ENCODE measurements at regions not wholly inside any gene's neighbourhood (a gene's known extent, or its start where the extent isn't known, plus 50 kb on each side); places are given as distances from the start of the nearest gene placed in this dataset.
A peak's percentile ranks its signal among the peaks of the same experiment; 100 is the strongest.
"Not testable (repeated sequence)": the region's sequence is repeated elsewhere in the genome, so short reads cannot be mapped to it uniquely, and the experiment has no call there.

GRCh38 chr10:44733501-44734488, 177.3 kb upstream of the TMEM72 start:
- ChIA-PET POLR2A (no interaction called here), CTCF (no interaction called here)
- no peaks in the 10 kb centered on the region for H3K9me3 ChIP-seq (ENCODE audit: low read length)
- H3K27me3 ChIP-seq (ENCODE audit: insufficient read depth, low read length, poor library complexity, severe bottlenecking): no peaks in the 10 kb centered on the region
- Mint-ChIP-seq H3K4me3 (no peak overlapping the region), H3K9me3 (peaks cover 6 to 24% (median 7%) of the 10 kb centered on the region in 5 donors), H3K27me3 (peaks cover 1 to 13% of the 10 kb centered on the region in 2 donors), H3K4me1 (no peaks in the 10 kb centered on the region), H3K36me3 (no peaks in the 10 kb centered on the region), H3K27ac (no peak overlapping the region)
- H3K4me1 ChIP-seq (ENCODE audit: insufficient read depth, low read length): no peaks in the 10 kb centered on the region
- H3K4me3 ChIP-seq (ENCODE audit: low read length): no peak overlapping the region
- H3K27ac ChIP-seq (ENCODE audit: low read depth, low read length): no peak overlapping the region
- H3K36me3 ChIP-seq (ENCODE audit: insufficient read depth, low read length): no peaks in the 10 kb centered on the region
- no peak for DNase-seq

- Histone ChIP-seq H3K36me3 (ENCODE audit: insufficient read depth, low read length) (no peaks in the 10 kb centered on the region), H3K9me3 (ENCODE audit: low read length) (no peaks in the 10 kb centered on the region), H3K27me3 (ENCODE audit: insufficient read depth, low read length, poor library complexity, severe bottlenecking) (no peaks in the 10 kb centered on the region), H3K4me1 (ENCODE audit: insufficient read depth, low read length) (no peaks in the 10 kb centered on the region), H3K27ac (ENCODE audit: low read depth, low read length) (no peak overlapping the region), H3K4me3 (ENCODE audit: low read length) (no peak overlapping the region)
- Mint-ChIP-seq H3K27me3 (peaks cover 0 to 5% of the 10 kb centered on the region in 2 donors), H3K9me3 (peaks cover 0 to 5% (median 0%) of the 10 kb centered on the region in 5 donors), H3K4me1 (no peaks in the 10 kb centered on the region), H3K36me3 (no peaks in the 10 kb centered on the region), H3K27ac (no peak overlapping the region), H3K4me3 (no peak overlapping the region)
- ChIA-PET CTCF (no interaction called here), POLR2A (no interaction called here)
- no peak for DNase-seq
These were observed 168.9 kb upstream of the TMEM72 start for GRCh38 chr10:44742248-44742647.

- Mint-ChIP-seq H3K4me1 (no peaks in the 10 kb centered on the region), H3K4me3 (no peak overlapping the region), H3K27me3 (no peaks in the 10 kb centered on the region), H3K36me3 (no peaks in the 10 kb centered on the region), H3K9me3 (peaks cover 0 to under 1% (median 0%) of the 10 kb centered on the region in 5 donors), H3K27ac (no peak overlapping the region)
- no peak for DNase-seq
- H3K9me3 ChIP-seq (ENCODE audit: low read length): no peaks in the 10 kb centered on the region
- H3K27me3 ChIP-seq (ENCODE audit: insufficient read depth, low read length, poor library complexity, severe bottlenecking): no peaks in the 10 kb centered on the region
- no peak overlapping the region for H3K27ac ChIP-seq (ENCODE audit: low read depth, low read length)
- no peaks in the 10 kb centered on the region for H3K4me1 ChIP-seq (ENCODE audit: insufficient read depth, low read length)
- ChIA-PET POLR2A (no interaction called here), CTCF (no interaction called here)
- H3K36me3 ChIP-seq (ENCODE audit: insufficient read depth, low read length): no peaks in the 10 kb centered on the region
- H3K4me3 ChIP-seq (ENCODE audit: low read length): no peak overlapping the region
These were observed 167.6 kb upstream of the TMEM72 start for GRCh38 chr10:44743535-44743934.

- peaks cover 0 to 5% of the 10 kb centered on the region in 2 donors for H3K27me3 Mint-ChIP-seq
- no peak overlapping the region for H3K27ac Mint-ChIP-seq
- no peak overlapping the region for H3K4me3 ChIP-seq (ENCODE audit: low read length)
- H3K27ac ChIP-seq (ENCODE audit: low read depth, low read length): no peak overlapping the region
- H3K27me3 ChIP-seq (ENCODE audit: insufficient read depth, low read length, poor library complexity, severe bottlenecking): no peaks in the 10 kb centered on the region
- H3K4me1 Mint-ChIP-seq: no peaks in the 10 kb centered on the region
- ChIA-PET POLR2A (no interaction called here), CTCF (no interaction called here)
- no peaks in the 10 kb centered on the region for H3K9me3 ChIP-seq (ENCODE audit: low read length)
- no peak for DNase-seq
- no peaks in the 10 kb centered on the region for H3K36me3 ChIP-seq (ENCODE audit: insufficient read depth, low read length)
- no peaks in the 10 kb centered on the region for H3K36me3 Mint-ChIP-seq
- no peaks in the 10 kb centered on the region for H3K4me1 ChIP-seq (ENCODE audit: insufficient read depth, low read length)
- H3K4me3 Mint-ChIP-seq: no peak overlapping the region
- H3K9me3 Mint-ChIP-seq: no peaks in the 10 kb centered on the region
These were observed 165.2 kb upstream of the TMEM72 start for GRCh38 chr10:44745920-44746319.

GRCh38 chr10:44747593-44748172, 163.5 kb upstream of the TMEM72 start:
- no peak overlapping the region for H3K27ac ChIP-seq (ENCODE audit: low read depth, low read length)
- Mint-ChIP-seq H3K27ac (no peak overlapping the region), H3K27me3 (peaks cover 0 to 5% of the 10 kb centered on the region in 2 donors), H3K36me3 (no peaks in the 10 kb centered on the region), H3K4me1 (no peaks in the 10 kb centered on the region), H3K4me3 (no peak overlapping the region), H3K9me3 (no peaks in the 10 kb centered on the region)
- no peaks in the 10 kb centered on the region for H3K4me1 ChIP-seq (ENCODE audit: insufficient read depth, low read length)
- no peaks in the 10 kb centered on the region for H3K27me3 ChIP-seq (ENCODE audit: insufficient read depth, low read length, poor library complexity, severe bottlenecking)
- CTCF ChIA-PET: no interaction called here
- no peak overlapping the region for H3K4me3 ChIP-seq (ENCODE audit: low read length)
- POLR2A ChIA-PET: no interaction called here
- DNase-seq: no peak
- no peaks in the 10 kb centered on the region for H3K9me3 ChIP-seq (ENCODE audit: low read length)
- H3K36me3 ChIP-seq (ENCODE audit: insufficient read depth, low read length): no peaks in the 10 kb centered on the region

- no peak overlapping the region for H3K4me3 ChIP-seq (ENCODE audit: low read length)
- ChIA-PET POLR2A (no interaction called here), CTCF (no interaction called here)
- Mint-ChIP-seq H3K9me3 (peaks cover 0 to 4% (median 0%) of the 10 kb centered on the region in 5 donors), H3K36me3 (no peaks in the 10 kb centered on the region), H3K27me3 (peaks cover 0 to 5% of the 10 kb centered on the region in 2 donors), H3K4me1 (no peaks in the 10 kb centered on the region), H3K27ac (peak overlapping the region in 1 of 8 donors; percentile 47), H3K4me3 (no peak overlapping the region)
- no peak overlapping the region for H3K27ac ChIP-seq (ENCODE audit: low read depth, low read length)
- DNase-seq: no peak
- H3K27me3 ChIP-seq (ENCODE audit: insufficient read depth, low read length, poor library complexity, severe bottlenecking): no peaks in the 10 kb centered on the region
- no peaks in the 10 kb centered on the region for H3K9me3 ChIP-seq (ENCODE audit: low read length)
- H3K4me1 ChIP-seq (ENCODE audit: insufficient read depth, low read length): no peaks in the 10 kb centered on the region
- H3K36me3 ChIP-seq (ENCODE audit: insufficient read depth, low read length): no peaks in the 10 kb centered on the region
These were observed 162.0 kb upstream of the TMEM72 start for GRCh38 chr10:44749151-44749550.

GRCh38 chr10:44752451-44753441, 158.4 kb upstream of the TMEM72 start:
- no peak for DNase-seq
- Mint-ChIP-seq H3K36me3 (no peaks in the 10 kb centered on the region), H3K4me3 (no peak overlapping the region), H3K27ac (no peak overlapping the region), H3K9me3 (peaks cover 0 to 4% (median 0%) of the 10 kb centered on the region in 5 donors), H3K4me1 (no peaks in the 10 kb centered on the region), H3K27me3 (peaks cover 0 to 5% of the 10 kb centered on the region in 2 donors)
- H3K4me1 ChIP-seq (ENCODE audit: insufficient read depth, low read length): no peaks in the 10 kb centered on the region
- no peaks in the 10 kb centered on the region for H3K9me3 ChIP-seq (ENCODE audit: low read length)
- ChIA-PET POLR2A (no interaction called here), CTCF (no interaction called here)
- no peak overlapping the region for H3K4me3 ChIP-seq (ENCODE audit: low read length)
- H3K36me3 ChIP-seq (ENCODE audit: insufficient read depth, low read length): no peaks in the 10 kb centered on the region
- H3K27me3 ChIP-seq (ENCODE audit: insufficient read depth, low read length, poor library complexity, severe bottlenecking): no peaks in the 10 kb centered on the region
- H3K27ac ChIP-seq (ENCODE audit: low read depth, low read length): no peak overlapping the region

GRCh38 chr10:44754355-44754754, 156.8 kb upstream of the TMEM72 start:
- H3K27me3 ChIP-seq (ENCODE audit: insufficient read depth, low read length, poor library complexity, severe bottlenecking); H3K27ac ChIP-seq (ENCODE audit: low read depth, low read length); H3K36me3 Mint-ChIP-seq; H3K4me1 Mint-ChIP-seq; H3K4me3 ChIP-seq (ENCODE audit: low read length); POLR2A ChIA-PET; H3K9me3 ChIP-seq (ENCODE audit: low read length); CTCF ChIA-PET; H3K4me3 Mint-ChIP-seq; DNase-seq; H3K9me3 Mint-ChIP-seq; H3K4me1 ChIP-seq (ENCODE audit: insufficient read depth, low read length); H3K36me3 ChIP-seq (ENCODE audit: insufficient read depth, low read length); H3K27me3 Mint-ChIP-seq; H3K27ac Mint-ChIP-seq: not testable (repeated sequence)

Data from CD8-positive, alpha-beta memory T cell (primary cell).